ENCODE measurements at regions not wholly inside any gene's neighbourhood (a gene's known extent, or its start where the extent isn't known, plus 50 kb on each side); places are given as distances from the start of the nearest gene placed in this dataset.
"Not testable (repeated sequence)": the region's sequence is repeated elsewhere in the genome, so short reads cannot be mapped to it uniquely, and the experiment has no call there.

DNA sequence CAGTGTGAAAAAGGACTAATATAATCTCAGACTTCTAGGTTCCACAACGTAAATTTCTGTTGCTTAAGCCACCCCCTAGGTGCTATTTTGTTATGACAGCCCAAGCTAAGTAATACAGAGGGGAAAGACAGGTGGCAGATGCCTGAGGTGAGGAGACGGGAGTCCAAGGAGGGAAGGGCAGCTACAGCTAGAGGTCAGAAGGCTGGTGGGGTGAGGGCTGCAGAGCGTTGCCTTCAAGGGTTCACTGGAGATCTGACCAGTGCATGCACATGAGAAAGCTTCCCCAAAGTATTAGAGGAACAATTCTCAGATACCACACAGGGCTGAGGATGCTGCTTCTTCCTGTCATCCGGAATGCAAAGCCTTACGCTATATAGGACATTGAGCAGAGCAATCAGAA is 104.7 kb upstream of the IRX4 start:
- DNase-seq (ENCODE audit: low read depth in 2 of 2): no peak

DNA sequence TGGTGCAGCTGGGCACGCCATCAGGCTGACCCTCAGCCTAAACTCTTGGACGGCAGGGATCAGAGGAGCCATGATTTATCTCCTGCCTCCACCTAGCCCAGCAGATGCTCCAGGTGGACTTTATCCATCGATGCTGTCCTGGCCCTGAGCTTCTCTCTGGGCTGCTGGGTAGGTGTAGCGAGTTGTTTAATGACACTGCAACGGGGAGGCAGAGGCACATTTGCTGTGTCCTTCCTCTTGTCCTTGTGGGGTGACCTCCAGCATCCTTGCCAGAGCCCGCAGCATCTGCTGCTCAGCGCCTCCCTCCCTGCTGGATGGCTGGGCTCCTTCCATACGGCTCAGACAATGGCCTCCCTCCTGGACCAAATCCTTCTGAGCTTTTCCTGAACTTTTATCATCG is 103.1 kb upstream of the IRX4 start:
- DNase-seq (ENCODE audit: low read depth in 2 of 2): no peak

DNA sequence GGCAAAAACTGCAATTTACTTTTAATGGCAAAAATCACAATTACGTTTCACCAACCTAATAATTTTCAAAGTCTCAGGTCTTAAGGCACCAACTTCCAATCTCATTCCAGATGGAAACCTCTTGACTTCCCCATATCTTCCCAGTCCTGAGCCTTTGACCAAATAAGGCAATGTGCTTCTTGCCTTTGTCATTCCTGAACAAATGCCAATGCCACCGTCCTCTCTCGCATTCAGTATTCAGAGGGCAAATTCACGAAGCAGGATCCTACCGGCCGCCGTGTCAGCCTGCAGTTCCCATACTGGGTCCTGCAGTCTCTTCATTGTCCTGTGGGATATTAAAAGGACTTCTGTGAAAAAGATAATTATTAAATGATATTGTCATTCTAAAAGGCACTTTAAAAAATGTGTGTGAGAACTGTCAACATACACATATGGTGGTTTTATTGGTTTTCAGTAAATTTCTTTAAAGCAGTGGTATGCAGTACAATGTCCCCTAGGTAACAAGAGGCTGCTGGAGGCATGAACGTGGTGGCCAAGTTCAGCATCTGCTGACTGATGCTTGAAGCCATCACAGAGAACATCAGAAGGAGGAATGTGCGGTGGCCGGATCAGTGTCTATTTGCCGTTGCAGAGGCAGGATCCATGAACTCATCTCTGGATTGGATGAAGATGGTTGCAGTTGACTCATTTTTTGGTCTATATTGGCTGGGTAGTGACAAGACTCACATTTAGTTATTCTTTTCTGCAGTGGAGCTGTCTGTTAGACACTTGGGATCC is 101.4 kb upstream of the IRX4 start:
- no peak for DNase-seq (ENCODE audit: low read depth in 2 of 2)

DNA sequence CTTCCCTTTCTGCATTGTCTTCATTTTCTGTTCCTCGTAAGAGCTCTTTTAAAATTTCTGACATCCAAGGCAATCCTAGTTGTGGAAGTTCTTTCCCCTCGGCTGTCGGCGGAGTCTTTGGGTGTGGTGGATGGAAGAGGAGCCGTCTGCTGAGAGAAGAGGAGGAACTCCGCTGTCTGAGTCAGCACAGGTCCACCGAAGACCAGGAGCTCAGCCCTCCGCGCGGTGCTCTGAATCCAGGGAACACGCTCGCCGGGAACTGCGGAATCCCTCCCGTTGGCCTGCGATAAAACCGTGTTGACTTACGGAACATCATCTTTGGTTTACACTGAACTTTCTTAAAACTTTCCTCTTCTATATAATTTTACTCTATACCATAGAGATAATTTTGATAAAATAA is 100.7 kb upstream of the IRX4 start:
- DNase-seq (ENCODE audit: low read depth in 2 of 2): no peak

DNA sequence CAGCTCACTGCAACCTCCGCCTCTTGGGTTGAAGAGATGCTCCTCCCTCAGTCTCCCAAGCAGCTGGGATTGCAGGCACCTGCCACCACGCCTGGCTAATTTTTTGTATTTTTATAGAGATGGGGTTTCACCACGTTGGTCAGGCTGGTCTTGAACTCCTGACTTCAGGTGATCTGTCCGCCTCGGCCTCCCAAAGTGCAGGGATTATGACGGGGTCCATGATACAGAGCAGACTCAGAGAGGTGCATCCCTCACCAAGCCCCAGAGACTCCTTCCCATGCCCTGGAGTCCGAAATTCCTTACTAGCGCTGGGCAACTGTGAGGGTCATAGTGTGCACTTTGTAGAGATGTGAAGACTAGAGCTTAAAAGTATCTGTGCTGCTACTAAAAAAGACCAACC is 99.8 kb upstream of the IRX4 start:
- not testable (repeated sequence) for DNase-seq (ENCODE audit: low read depth in 2 of 2)

DNA sequence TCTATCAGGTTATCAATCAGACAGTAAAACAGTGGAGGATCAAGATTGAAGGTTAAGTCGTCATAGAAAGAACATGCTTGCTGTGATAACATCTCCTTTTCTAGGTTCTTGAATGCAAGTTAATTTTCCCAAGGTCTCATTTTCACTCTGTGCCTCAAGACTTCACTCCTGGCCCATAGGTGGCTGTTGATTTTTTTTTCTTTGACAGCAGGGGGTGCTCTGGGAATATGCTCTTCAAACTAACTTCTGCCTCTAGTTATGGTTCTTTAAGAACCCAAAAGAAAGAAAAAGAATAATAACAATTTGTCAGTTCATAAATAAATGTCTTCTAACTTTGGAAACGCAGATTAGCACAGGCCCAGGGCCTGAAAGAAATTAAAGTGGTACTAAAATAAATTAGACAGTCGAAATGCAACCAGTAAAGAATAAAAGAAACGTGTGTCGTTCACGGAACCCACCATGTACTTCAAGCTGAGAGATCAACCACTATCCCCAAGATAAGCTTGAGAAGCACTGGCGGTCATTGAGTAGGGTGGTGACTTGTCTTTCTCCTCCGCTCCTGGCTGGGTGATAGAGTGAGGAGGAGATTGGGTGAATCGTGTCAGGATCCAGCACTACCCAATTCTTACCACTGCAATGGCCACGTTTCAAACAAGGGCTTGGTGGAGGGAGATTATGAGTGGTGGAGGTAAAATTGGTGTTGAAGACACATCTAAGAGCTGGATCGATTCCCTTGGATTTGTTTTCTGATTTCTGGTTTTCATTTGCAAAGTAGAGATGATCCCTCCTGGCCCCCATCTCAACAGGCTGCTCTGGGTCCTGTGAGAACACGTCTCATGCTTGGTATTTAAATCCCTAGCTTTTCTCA is 93.4 kb upstream of the IRX4 start:
- no peak for DNase-seq (ENCODE audit: low read depth in 2 of 2)

DNA sequence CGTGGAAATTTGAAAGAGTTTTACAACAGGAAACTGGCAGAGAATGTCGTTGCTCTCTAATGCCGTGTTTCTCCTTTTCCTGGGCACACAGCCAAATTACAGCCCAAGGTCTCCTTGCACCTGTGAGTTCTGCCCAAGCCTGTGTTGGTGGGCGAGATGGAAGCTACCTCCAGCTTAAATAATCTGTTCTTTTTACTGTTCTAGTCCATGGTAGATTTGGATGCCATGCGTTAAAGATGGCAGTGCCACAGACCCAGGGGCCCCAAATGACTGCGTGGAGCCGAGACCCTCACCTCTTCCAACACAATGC is 92.6 kb upstream of the IRX4 start:
- no peak for DNase-seq (ENCODE audit: low read depth in 2 of 2)

DNA sequence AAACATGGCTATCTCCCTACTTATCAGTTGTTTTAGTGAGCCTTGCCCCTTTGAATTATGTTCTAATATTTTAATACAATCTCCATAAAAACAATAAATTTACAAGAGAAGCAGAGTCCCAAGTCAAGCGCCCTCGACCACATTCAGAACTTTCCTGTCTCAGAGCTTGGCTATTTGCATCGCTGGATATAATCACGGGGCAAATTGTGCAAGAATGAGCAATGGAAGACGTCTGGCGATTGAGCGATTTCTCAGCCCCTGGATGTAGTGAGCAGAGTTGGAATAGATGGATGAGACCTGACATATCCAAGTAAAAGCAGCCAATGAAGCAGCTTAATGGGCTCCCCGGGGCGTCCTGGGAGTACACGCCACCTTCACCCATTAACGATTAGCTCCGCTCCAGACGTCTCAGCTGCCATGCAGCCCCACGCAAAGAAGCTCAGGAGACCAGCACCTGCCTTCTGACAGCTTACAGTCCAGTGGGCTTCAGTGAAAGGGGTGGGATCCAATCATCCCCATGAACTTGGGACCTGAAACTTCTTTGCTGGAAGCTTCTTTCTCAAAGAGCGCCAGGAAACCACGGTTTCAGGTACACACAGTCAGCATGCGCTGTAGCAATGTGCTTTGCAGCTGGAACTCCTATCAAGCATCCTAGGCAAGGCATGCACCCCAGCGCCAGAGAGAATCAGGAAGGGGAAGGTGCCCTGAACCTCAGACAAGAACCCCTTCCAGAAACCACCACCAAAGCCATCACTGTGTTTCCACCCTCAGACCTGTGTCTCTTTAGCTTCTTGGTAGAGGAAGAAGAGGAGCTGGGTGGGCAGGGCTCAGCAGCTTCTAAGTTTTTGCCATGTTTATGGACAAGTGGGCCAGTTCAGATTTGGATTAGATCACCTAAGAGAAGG is 92.0 kb upstream of the IRX4 start:
- no peak for DNase-seq (ENCODE audit: low read depth in 2 of 2)

DNA sequence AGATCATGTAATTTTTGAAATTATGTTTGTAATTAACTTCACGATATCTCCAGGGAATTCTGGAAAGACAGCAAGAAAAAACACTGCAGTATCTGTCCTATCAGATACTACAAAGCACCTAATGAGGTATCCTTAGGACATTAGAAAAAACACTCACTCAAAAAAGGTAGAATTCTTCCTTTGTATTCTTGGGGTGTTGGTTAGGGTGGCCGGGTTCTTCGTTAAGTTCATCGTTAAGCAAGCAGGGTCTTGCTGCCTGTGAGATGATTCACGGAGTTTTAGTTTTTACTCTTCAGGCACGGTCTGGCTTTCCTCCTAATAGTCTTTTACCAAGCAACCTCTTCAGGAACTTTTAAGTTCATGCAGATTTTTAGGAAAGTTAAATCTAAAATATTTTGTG is 91.4 kb upstream of the IRX4 start:
- DNase-seq (ENCODE audit: low read depth in 2 of 2): no peak

DNA sequence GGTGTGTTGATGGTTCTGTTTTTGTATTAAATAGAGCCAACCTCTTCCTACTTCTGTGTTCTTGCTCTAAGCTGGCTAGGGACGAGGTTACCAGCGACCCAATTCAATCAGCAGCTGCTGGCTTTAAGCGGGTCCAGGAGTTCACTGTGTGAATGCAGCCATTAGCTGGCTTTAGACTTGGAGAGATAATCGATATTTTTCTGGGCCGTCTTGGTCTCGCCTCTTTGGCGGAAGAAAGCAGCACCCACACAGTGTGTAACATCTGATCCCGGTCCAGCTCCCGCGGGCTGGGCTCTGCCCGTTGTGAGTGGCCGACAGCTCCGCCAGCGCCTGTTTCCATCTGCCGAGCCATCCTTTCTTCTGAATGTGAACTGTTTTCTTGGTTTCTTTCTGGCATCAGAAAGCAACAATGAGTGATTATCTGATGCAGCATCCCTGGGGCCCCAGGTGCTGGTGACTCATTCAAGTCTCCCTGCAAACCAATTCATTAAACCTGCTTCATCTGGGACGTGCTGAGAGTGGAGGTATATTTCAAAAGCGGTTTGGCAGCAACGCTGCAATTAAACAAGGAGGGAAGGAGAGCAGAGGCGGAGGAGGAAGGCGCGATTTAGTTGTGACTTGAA is 90.8 kb upstream of the IRX4 start:
- DNase-seq (ENCODE audit: low read depth in 2 of 2): no peak

DNA sequence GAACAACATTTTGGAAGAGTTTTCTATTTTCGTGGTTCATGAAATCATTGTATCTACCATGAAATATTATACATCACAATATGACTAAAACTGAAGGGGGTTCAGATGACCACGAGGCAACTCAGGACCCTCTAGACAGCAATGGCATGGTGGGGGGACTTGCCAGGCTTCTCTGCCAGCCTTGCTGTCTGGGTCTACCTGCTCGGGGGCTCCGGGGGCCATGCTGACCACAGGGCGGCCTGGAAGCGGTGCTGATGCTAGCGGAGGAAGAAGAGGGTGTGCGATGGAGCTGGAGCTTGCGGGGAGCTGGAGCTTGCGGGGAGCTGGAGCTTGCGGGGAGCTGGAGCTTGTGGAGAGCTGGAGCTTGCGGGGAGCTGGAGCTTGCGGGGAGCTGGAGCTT is 89.2 kb upstream of the IRX4 start:
- DNase-seq (ENCODE audit: low read depth in 2 of 2): no peak

DNA sequence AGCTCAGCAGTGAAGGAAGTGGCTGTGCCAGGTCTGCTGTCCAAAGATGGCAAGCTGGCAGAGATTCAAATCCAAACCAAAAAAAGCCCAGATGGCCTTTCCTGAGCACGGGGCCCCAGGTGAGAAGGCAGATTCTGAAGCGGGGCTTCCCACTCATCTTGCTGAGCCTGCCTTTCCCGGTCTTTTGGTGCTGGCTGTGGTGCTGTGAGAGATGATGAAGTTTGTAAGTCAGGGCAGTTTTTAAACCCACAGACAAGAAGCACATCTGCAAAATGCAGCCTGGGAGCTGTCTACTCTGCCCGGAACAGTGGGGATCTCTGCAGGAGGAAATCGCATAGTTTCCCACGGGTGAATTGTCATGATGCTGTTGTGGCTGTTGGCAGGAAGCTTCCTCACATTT is 85.0 kb upstream of the IRX4 start:
- DNase-seq (ENCODE audit: low read depth in 2 of 2): no peak

DNA sequence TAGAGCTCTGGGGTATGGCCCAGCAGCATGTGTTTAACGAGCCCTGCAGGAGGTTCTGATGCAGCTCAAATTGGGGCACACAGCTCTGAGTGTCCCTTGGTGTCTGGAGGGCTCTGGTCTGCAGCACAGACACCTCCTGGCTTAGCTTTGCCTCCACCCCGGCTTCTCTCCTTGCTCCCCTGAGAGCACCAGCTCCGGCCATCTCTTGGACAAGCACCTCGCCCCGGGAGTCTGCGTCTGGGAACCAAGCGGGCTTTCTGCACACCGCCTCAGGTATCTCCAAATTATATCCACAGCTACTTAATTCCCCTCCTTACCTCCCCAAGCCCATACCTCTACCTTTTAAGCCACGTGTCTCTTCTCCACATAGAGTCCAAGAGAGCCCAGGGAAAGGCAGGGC is 83.7 kb upstream of the IRX4 start:
- no peak for DNase-seq (ENCODE audit: low read depth in 2 of 2)

DNA sequence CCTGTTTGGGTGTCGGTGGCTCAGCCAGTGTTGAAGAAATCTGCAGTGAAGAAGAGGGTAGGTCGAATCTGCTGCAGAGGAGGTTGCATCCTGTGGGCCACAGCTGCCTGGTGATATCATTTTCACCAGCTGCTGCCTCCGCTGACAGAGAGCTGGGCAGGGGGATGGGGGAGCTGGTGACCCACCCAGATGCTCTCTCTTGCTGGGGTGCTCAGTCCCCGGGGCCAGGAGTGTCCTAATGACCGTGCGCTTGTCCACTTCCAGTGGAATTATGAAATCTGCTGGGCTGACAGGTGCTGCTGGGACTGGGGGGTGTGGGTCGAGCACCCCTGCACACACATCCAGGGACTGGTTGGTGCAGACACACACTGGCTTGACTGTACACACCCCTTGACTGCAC is 83.2 kb upstream of the IRX4 start:
- no peak for DNase-seq (ENCODE audit: low read depth in 2 of 2)

DNA sequence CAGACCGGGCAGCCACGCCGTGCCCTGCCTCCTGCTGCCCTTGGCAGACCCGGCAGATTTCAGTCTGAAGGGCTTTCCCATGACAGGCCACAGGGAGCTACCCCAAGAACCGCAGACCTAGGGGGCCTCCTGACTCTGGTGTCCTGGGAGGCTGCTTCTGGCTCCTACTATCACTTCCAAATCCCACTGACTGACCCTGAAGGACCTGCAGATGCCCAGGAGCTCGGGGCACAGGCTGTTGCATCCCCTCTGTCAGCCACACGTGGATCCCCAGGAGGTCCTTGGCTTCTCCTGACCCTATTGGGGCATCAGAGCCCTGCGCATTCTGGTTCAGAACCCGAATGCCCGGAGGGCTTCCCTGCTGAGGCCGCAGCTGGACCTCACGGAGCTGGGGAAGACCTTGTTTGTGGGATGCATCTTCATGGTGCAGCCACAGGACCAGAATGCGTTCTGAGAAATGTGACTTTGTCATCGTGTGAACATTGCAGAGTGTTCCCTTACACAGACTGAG is 81.3 kb upstream of the IRX4 start:
- no peak for DNase-seq (ENCODE audit: low read depth in 2 of 2)

DNA sequence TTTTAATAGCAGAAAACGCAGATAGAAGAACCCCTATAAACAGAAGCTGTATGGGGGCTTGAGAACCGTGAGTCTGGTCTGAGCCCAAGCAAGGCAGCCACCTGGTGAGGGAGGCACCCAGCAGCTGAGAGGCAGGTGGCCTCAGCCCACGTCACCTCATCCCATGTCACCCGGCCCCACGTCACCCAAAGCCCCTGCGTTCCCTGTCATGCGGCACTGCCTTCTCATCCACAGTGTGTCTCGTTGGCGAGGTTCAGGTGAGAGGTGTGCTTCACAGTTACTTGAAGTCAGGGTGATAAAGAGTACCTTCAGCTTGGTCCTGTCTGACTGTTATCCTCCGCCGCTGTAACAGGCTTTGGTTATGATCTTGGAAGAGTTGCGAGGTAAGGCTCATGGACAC is 80.6 kb upstream of the IRX4 start:
- no peak for DNase-seq (ENCODE audit: low read depth in 2 of 2)

DNA sequence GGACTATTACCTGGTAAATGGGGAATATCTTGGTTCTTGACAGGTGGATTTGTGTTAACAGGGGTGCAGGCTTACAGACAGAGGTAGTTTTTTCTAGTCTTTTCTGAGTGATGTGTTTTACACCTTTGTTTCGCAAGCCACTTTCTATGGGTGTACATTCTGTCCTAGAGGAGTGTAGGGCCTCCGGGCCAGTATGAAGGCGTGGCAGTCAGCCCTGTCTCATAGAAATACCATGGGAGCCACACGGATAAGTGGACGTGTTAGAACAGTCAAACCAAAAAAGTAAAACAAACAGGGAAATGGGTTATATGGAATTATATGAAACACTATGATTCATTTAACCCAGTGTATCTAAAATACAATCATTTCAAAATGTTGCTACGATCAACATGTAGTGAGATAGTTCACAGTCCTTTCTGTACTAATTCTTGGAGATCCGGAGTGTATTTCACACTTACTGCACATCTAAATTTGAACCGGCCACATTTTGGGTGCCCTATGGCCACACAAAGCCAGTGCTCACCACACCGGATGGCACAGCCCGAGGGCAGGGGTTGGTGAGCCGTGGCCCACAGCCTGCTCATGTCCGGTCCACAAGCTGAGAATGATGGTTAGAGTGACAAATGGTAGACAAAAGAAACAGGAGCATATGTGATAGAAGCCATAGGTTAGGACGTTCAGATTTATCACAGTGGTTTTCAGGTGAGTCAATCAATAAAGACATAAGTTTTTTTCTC is 80.1 kb upstream of the IRX4 start:
- DNase-seq (ENCODE audit: low read depth in 2 of 2): no peak

DNA sequence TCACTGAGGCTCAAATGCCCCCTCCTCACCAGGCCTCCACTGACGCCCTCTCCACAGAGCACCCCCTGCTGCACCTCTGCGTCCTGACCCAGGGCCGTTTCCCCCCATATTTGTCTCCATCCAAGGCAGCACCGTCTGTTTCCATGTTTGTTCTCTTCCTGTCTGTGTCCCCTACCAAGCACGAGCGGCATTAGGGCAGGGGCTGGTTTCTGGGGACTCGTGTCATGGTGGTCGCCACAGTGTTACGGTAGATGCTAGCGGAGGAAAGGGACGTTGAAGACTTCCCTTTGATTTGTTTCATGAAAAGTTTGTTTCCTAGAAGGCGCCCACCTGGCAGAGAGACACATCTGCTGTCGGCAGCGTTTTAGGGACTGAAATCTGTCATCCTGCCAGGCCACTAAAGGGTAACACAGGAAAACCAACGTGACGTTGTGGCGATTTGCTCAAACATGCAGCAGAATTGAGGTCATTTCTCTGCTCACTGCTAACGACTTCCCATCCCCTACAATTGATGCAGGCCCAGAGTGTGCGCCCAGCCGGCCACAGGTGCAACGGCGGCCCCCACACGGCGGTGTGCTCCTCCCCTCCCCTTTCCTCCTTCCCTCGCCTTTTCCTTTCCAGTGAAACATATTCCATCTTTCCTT is 79.3 kb upstream of the IRX4 start:
- no peak for DNase-seq (ENCODE audit: low read depth in 2 of 2)

DNA sequence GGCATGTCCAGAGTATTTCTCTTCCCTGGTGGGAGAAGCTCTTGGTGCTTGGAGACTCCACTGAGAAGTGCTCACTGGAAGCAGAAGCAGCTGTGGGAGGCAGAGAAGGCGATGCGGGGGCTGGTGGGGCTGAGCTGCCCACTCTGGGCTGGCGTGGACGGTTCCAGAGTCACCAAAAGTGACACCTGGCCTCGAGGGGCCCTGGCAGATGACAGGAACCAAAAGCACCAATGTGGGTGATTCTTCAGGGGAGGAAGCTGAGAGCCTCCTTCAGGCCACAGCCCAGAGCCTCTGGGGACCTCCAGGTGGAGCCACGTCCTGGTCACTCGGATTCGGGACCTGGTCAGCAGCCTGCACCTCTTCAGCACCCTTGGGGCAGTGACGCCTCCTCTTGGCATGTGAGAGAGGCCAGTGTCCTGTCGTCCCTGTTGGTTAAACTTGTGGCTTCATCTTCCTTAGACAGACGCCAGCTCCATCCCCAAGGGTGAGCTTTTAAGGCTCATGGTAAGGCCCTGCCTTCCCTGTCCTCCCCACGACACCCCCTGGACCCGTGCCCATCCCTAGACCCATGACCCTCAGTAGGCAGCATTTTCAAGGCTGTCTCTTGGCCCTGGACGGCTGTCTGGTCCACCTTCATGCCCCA is 78.7 kb upstream of the IRX4 start:
- DNase-seq (ENCODE audit: low read depth in 2 of 2): no peak
